Caco-2 (cell line): ENCODE measurements at regions not wholly inside any gene's neighbourhood (a gene's known extent, or its start where the extent isn't known, plus 50 kb on each side); places are given as distances from the start of the nearest gene placed in this dataset.

Experiments used
- BruUV-seq: library from RNA; stranded (reverse); fragments of 400-500 nt; replicated peaks from 2 replicates; lab custom pipeline; 2021; lab: Mats Ljungman, UMichigan
- CTCF ChIA-PET: fragments of 300-600 bp; sonication (Branson Sonifier 250); formaldehyde crosslinking; loops from one replicate; lab custom pipeline; 2022; ENCODE audit warnings: antibody characterized with exemption; lab: Charles Lee
- POLR2A ChIA-PET: fragments of 300-600 bp; sonication (Branson Sonifier 250); formaldehyde crosslinking; loops from one replicate; lab custom pipeline; 2022; ENCODE audit warnings: antibody characterized with exemption; lab: Charles Lee
- DNase-seq, 2 experiments: peaks; one replicate each; pipeline versions ENCODE4 v3.0.0 to v3.0.0-alpha.2; 2020 to 2022
- H3K27me3 ChIP-seq: replicated peaks from 2 replicates; pipeline ENCODE4 v1.6.0; 2011; ENCODE audit warnings: low read length; ENCODE audit not compliant: control insufficient read depth, insufficient read depth
- H3K36me3 ChIP-seq: 2 replicates; pipeline ENCODE4 v1.5.1; 2011; ENCODE audit warnings: low read length; ENCODE audit not compliant: control insufficient read depth, insufficient read depth
- H3K4me1 ChIP-seq: fragments of 250-450 bp; sonication (Bioruptor Pico); 2 replicates; pipeline ENCODE4 v1.5.1; 2020; ENCODE audit warnings: mild to moderate bottlenecking
- H3K4me3 ChIP-seq: 2 replicates; pipeline ENCODE4 v1.5.1; 2011; ENCODE audit warnings: low read depth, mild to moderate bottlenecking, control low read depth, low read length
- H3K9me3 ChIP-seq: fragments of 250-450 bp; sonication (Bioruptor Pico); 2 replicates; pipeline ENCODE4 v1.5.1; 2020; ENCODE audit warnings: mild to moderate bottlenecking, moderate library complexity
- H3K27ac Mint-ChIP-seq: one replicate; pipeline ENCODE4 v1.8.0; 2022; ENCODE audit warnings: mixed read lengths; ENCODE audit not compliant: unreplicated experiment
- H3K27me3 Mint-ChIP-seq: one replicate; pipeline ENCODE4 v1.8.0; 2022; ENCODE audit warnings: mixed read lengths; ENCODE audit not compliant: insufficient read depth, unreplicated experiment
- H3K36me3 Mint-ChIP-seq: one replicate; pipeline ENCODE4 v1.8.0; 2022; ENCODE audit warnings: mild to moderate bottlenecking, mixed read lengths; ENCODE audit not compliant: insufficient read depth, unreplicated experiment
- H3K4me1 Mint-ChIP-seq: one replicate; pipeline ENCODE4 v1.8.0; 2022; ENCODE audit warnings: low read depth, mixed read lengths; ENCODE audit not compliant: unreplicated experiment
- H3K4me3 Mint-ChIP-seq: one replicate; pipeline ENCODE4 v1.8.0; 2022; ENCODE audit warnings: mild to moderate bottlenecking, moderate library complexity, mixed read lengths; ENCODE audit not compliant: unreplicated experiment
- H3K9me3 Mint-ChIP-seq: one replicate; pipeline ENCODE4 v1.8.0; 2022; ENCODE audit warnings: mixed read lengths; ENCODE audit not compliant: unreplicated experiment
- CTCF ChIP-seq, 2 experiments: fragments of 200-600 bp in 1 of 2; IDR thresholded peaks; 1 replicate in 1 of 2; 2 replicates in 1 of 2; pipeline versions ENCODE4 v1.5.1 to v1.8.0; 2011 to 2022; ENCODE audit warnings: antibody characterized with exemption in 1 of 2, control low read depth in 1 of 2, inconsistent platforms in 1 of 2, low read depth in 1 of 2, low read length in 1 of 2, mild to moderate bottlenecking in 1 of 2, moderate library complexity in 1 of 2; ENCODE audit not compliant: insufficient read depth in 1 of 2, severe bottlenecking in 1 of 2, unreplicated experiment in 1 of 2
- intact Hi-C: fragments of 100-400 bp; cut with micrococcal nuclease; formaldehyde crosslinking; loops from one replicate; pipeline ENCODE4 v1.10.0; 2022; ENCODE audit not compliant: unreplicated experiment

- no peaks in the 10 kb centered on the region for H3K27me3 ChIP-seq
- no peak for TF ChIP-seq CTCF (IDR thresholded peaks at IDR 0.05; ENCODE audit: insufficient read depth in 1 of 2, low read depth in 1 of 2, low read length in 1 of 2, severe bottlenecking in 1 of 2, unreplicated experiment in 1 of 2)
- Mint-ChIP-seq H3K27ac (no peak overlapping the region), H3K36me3 (no peaks in the 10 kb centered on the region), H3K9me3 (no peaks in the 10 kb centered on the region), H3K4me3 (no peak overlapping the region), H3K27me3 (no peaks in the 10 kb centered on the region), H3K4me1 (no peaks in the 10 kb centered on the region)
- no TSS peak for BruUV-seq
- H3K4me1 ChIP-seq, result no peaks in the 10 kb centered on the region
- POLR2A ChIA-PET, result no interaction called here
- peaks cover 3% of the 10 kb centered on the region; the same call in 1 of the 2 replicates for H3K9me3 ChIP-seq
- no peak overlapping the region for H3K4me3 ChIP-seq
- no peaks in the 10 kb centered on the region for H3K36me3 ChIP-seq
- intact Hi-C loops, result no loop called here
- DNase-seq, result no peak
- CTCF ChIA-PET, result no interaction called here
These were observed 265.9 kb downstream of the ZEB1 start for GRCh38 chr10:31584876-31585275.

GRCh38 chr10:31584098-31584631 is 265.1 kb downstream of the ZEB1 start:
- intact Hi-C loops, result no loop called here
- peaks cover 3% of the 10 kb centered on the region; the same call in 1 of the 2 replicates for H3K9me3 ChIP-seq
- Mint-ChIP-seq H3K27ac (no peak overlapping the region), H3K4me1 (no peaks in the 10 kb centered on the region), H3K4me3 (no peak overlapping the region), H3K27me3 (no peaks in the 10 kb centered on the region), H3K36me3 (no peaks in the 10 kb centered on the region), H3K9me3 (no peaks in the 10 kb centered on the region)
- BruUV-seq, result no TSS peak
- CTCF ChIA-PET, result interaction anchor here (0.6 kb wide), 1 partner anchor 52 kb away, joined by 3 read pairs; no protein-coding TSS in a partner anchor
- no peaks in the 10 kb centered on the region for H3K4me1 ChIP-seq
- TF ChIP-seq CTCF (IDR thresholded peaks at IDR 0.05; ENCODE audit: insufficient read depth in 1 of 2, low read depth in 1 of 2, low read length in 1 of 2, severe bottlenecking in 1 of 2, unreplicated experiment in 1 of 2), result no peak
- H3K4me3 ChIP-seq, result no peak overlapping the region
- DNase-seq, result no peak
- POLR2A ChIA-PET, result no interaction called here
- no peaks in the 10 kb centered on the region for H3K27me3 ChIP-seq
- H3K36me3 ChIP-seq, result no peaks in the 10 kb centered on the region

- peaks cover 3% of the 10 kb centered on the region; the same call in 1 of the 2 replicates for H3K9me3 ChIP-seq
- no peak for DNase-seq
- intact Hi-C loops, result no loop called here
- H3K9me3 Mint-ChIP-seq, result no peaks in the 10 kb centered on the region
- H3K4me3 ChIP-seq, result no peak overlapping the region
- no peaks in the 10 kb centered on the region for H3K27me3 ChIP-seq
- BruUV-seq, result no TSS peak
- no peaks in the 10 kb centered on the region for H3K36me3 Mint-ChIP-seq
- POLR2A ChIA-PET, result no interaction called here
- H3K4me1 Mint-ChIP-seq, result no peaks in the 10 kb centered on the region
- no peaks in the 10 kb centered on the region for H3K36me3 ChIP-seq
- H3K27ac Mint-ChIP-seq, result no peak overlapping the region
- H3K4me3 Mint-ChIP-seq, result no peak overlapping the region
- no peaks in the 10 kb centered on the region for H3K27me3 Mint-ChIP-seq
- CTCF ChIA-PET, result no interaction called here
- TF ChIP-seq CTCF (IDR thresholded peaks at IDR 0.05; ENCODE audit: insufficient read depth in 1 of 2, low read depth in 1 of 2, low read length in 1 of 2, severe bottlenecking in 1 of 2, unreplicated experiment in 1 of 2), result no peak
- no peaks in the 10 kb centered on the region for H3K4me1 ChIP-seq
These were observed 264.3 kb downstream of the ZEB1 start for GRCh38 chr10:31583293-31583692.
